Ascending aorta (tissue), 2 donors: ENCODE measurements at regions not wholly inside any gene's neighbourhood (a gene's known extent, or its start where the extent isn't known, plus 50 kb on each side); places are given as distances from the start of the nearest gene placed in this dataset.

ENCODE experiments used
- DNase-seq, 2 donors: peaks; one replicate each; pipeline ENCODE4 v3.0.0-alpha.2; 2019; ENCODE audit warnings: low spot score in 2 of 2
- H3K27ac ChIP-seq, 2 donors: fragments of 200-600 bp; sonication (generic); one replicate each; pipeline ENCODE4 v1.5.1; 2016 to 2017; ENCODE audit warnings: mild to moderate bottlenecking in 1 of 2
- H3K27me3 ChIP-seq: fragments of 200-600 bp; sonication (generic); one replicate; pipeline ENCODE4 v1.5.1; 2017
- H3K36me3 ChIP-seq, 2 donors: fragments of 200-600 bp; sonication (generic); one replicate each; pipeline ENCODE4 v1.5.1; 2016
- H3K4me1 ChIP-seq, 2 donors: fragments of 200-600 bp; sonication (generic); one replicate each; pipeline ENCODE4 v1.5.1; 2016 to 2017; ENCODE audit warnings: mild to moderate bottlenecking in 1 of 2
- H3K4me3 ChIP-seq, 2 donors: fragments of 200-600 bp; sonication (generic); one replicate each; pipeline ENCODE4 v1.5.1; 2016 to 2017; ENCODE audit warnings: mild to moderate bottlenecking in 1 of 2
- H3K9me3 ChIP-seq, 2 donors: fragments of 200-600 bp; sonication (generic); one replicate each; pipeline ENCODE4 v1.5.1; 2016
- CTCF ChIP-seq, 3 experiments: fragments of 200-600 bp in 2 of 3; fragments of 450-650 bp in 1 of 3; sonication (generic) in 2 of 3; IDR thresholded peaks; one replicate each; pipeline ENCODE4 v1.5.1; 2016 to 2019; ENCODE audit warnings: antibody characterized with exemption in 3 of 3, mild to moderate bottlenecking in 1 of 3, moderate library complexity in 1 of 3
- intact Hi-C: fragments of 100-400 bp; cut with DNase I; formaldehyde crosslinking; loops from one replicate; pipeline ENCODE4 v1.15.1; 2023

- H3K27me3 ChIP-seq = no peaks in the 10 kb centered on the region
- H3K4me1 ChIP-seq = peaks cover 0 to 5% of the 10 kb centered on the region in 2 donors
- intact Hi-C loops = no loop called here
- no peaks in the 10 kb centered on the region for H3K9me3 ChIP-seq
- TF ChIP-seq CTCF (IDR thresholded peaks at IDR 0.05) = no peak
- H3K4me3 ChIP-seq = no peak overlapping the region
- no peak overlapping the region for H3K27ac ChIP-seq
- H3K36me3 ChIP-seq = no peaks in the 10 kb centered on the region
- DNase-seq = no peak
Observed at GRCh38 chr18:29711932-29712331, 1330.6 kb downstream of the DSC3 start.

- H3K4me1 ChIP-seq = no peaks in the 10 kb centered on the region
- no peaks in the 10 kb centered on the region for H3K27me3 ChIP-seq
- intact Hi-C loops = no loop called here
Observed at GRCh38 chr18:29693334-29693733, 1349.2 kb downstream of the DSC3 start.

GRCh38 chr18:29681578-29681977 lies 1361.0 kb downstream of the DSC3 start:
- Histone ChIP-seq H3K4me1 (no peaks in the 10 kb centered on the region), H3K27me3 (no peaks in the 10 kb centered on the region), H3K4me3 (no peak overlapping the region), H3K36me3 (no peaks in the 10 kb centered on the region), H3K9me3 (peaks cover 0 to 8% of the 10 kb centered on the region in 2 donors), H3K27ac (no peak overlapping the region)
- TF ChIP-seq CTCF (IDR thresholded peaks at IDR 0.05) = no peak
- intact Hi-C loops = no loop called here
- DNase-seq = no peak

More at GRCh38 chr18:29693334-29693733, 1349.2 kb downstream of the DSC3 start:
- no peak for DNase-seq
- no peak for TF ChIP-seq CTCF (IDR thresholded peaks at IDR 0.05)
- Histone ChIP-seq H3K36me3 (no peaks in the 10 kb centered on the region), H3K4me3 (no peak overlapping the region), H3K27ac (no peak overlapping the region), H3K9me3 (no peaks in the 10 kb centered on the region)

GRCh38 chr18:29664278-29665036 lies 1378.1 kb downstream of the DSC3 start:
- Histone ChIP-seq H3K4me1 (no peaks in the 10 kb centered on the region), H3K36me3 (no peaks in the 10 kb centered on the region), H3K27me3 (no peaks in the 10 kb centered on the region), H3K4me3 (no peak overlapping the region), H3K27ac (no peak overlapping the region), H3K9me3 (no peaks in the 10 kb centered on the region)
- TF ChIP-seq CTCF (IDR thresholded peaks at IDR 0.05) = no peak
- intact Hi-C loops = no loop called here
- DNase-seq = no peak

- no peak overlapping the region for H3K4me3 ChIP-seq
- H3K27ac ChIP-seq = no peak overlapping the region
- intact Hi-C loops = no loop called here
Observed at GRCh38 chr18:29661924-29662323, 1380.6 kb downstream of the DSC3 start.

More at GRCh38 chr18:29661924-29662323, 1380.6 kb downstream of the DSC3 start:
- no peaks in the 10 kb centered on the region for H3K9me3 ChIP-seq
- no peaks in the 10 kb centered on the region for H3K36me3 ChIP-seq
- no peak for TF ChIP-seq CTCF (IDR thresholded peaks at IDR 0.05)
- H3K4me1 ChIP-seq = no peaks in the 10 kb centered on the region
- no peak for DNase-seq
- H3K27me3 ChIP-seq = no peaks in the 10 kb centered on the region
